NT2/D1 (cell line): ENCODE measurements at regions not wholly inside any gene's neighbourhood (a gene's known extent, or its start where the extent isn't known, plus 50 kb on each side); places are given as distances from the start of the nearest gene placed in this dataset.

ENCODE experiments used
- SUZ12 ChIP-seq: IDR thresholded peaks from 2 replicates; pipeline ENCODE4 v1.6.1; 2011; ENCODE audit not compliant: insufficient read length, insufficient read depth; ENCODE audit errors: extremely low read depth
- YY1 ChIP-seq: IDR thresholded peaks from 2 replicates; pipeline ENCODE4 v1.6.1; 2011; ENCODE audit not compliant: insufficient read length, insufficient read depth
- ZNF274 ChIP-seq: IDR thresholded peaks from 2 replicates; pipeline ENCODE4 v1.6.1; 2011; ENCODE audit warnings: mild to moderate bottlenecking, low read depth, low read length

DNA sequence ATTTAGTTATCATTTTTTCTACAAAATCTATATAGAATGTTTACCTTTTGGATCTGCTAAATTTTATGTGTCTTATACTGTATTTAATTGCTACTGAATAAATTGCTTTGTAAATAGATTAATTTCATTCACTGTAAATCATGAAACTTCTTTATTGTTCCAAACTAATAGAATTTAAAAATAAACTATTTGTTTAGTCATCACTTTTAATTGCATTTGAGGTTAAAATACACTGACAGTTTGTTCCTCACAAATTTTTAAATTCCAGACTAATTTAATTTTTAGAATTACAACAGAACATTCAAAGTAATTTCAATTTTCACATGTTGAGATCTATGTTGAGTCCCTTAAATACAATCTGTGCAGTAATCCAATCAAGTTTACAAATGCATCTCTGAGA lies 1633.2 kb upstream of the NUDT12 start:
- TF ChIP-seq ZNF274 (no peak), YY1 (no peak), SUZ12 (no peak)
